SH-SY5Y (cell line): ENCODE measurements at regions not wholly inside any gene's neighbourhood (a gene's known extent, or its start where the extent isn't known, plus 50 kb on each side); places are given as distances from the start of the nearest gene placed in this dataset.

Experiments used
- GATA2 ChIP-seq: IDR thresholded peaks from 2 replicates; pipeline ENCODE4 v1.6.1; 2011; ENCODE audit warnings: mild to moderate bottlenecking, low read depth, low read length
- GATA3 ChIP-seq: IDR thresholded peaks from 2 replicates; pipeline ENCODE4 v1.6.1; 2011; ENCODE audit warnings: low read depth, mild to moderate bottlenecking, low read length, moderate library complexity

DNA sequence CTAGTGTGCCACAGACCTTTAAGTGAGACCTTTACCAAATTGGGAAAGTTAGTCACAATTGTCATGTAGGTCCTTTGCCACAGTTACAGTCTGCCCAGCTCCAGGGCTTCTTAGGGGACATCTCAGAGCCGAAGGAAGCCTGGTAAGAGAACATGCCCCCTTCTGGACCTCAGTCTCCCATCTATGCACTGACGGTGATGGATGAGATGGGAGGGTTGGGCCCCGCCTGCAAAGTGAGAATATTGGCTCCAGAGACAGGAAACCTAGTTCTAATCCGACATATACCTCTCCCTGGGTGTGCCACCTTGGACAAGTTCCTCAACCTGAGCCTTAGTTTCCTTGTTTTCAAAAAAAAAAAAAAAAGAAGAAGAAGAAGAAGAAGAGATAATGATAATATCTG is 85.1 kb upstream of the NAV2 start:
- no peak for TF ChIP-seq GATA2
- no peak for TF ChIP-seq GATA3
